SK-N-SH (cell line): ENCODE measurements at regions not wholly inside any gene's neighbourhood (a gene's known extent, or its start where the extent isn't known, plus 50 kb on each side); places are given as distances from the start of the nearest gene placed in this dataset.

Experiments used
- CTCF ChIA-PET: fragments of 300-600, 350-600 bp; formaldehyde crosslinking; extraction: SDS; loops from one replicate; lab custom pipeline; 2021; lab: Yijun Ruan, JAX
- POLR2A ChIA-PET: fragments of 350-600 bp; sonication (Branson Sonifier 250); formaldehyde crosslinking; extraction: SDS; loops from one replicate; lab custom pipeline; 2020; ENCODE audit warnings: antibody characterized with exemption, inconsistent platforms; lab: Yijun Ruan, JAX
- DNase-seq: peaks from one replicate; pipeline ENCODE4 v3.0.0; 2012
- H2AFZ ChIP-seq: fragments of 200-600 bp; sonication (generic); 2 replicates; pipeline ENCODE4 v1.8.1; 2016; ENCODE audit warnings: antibody characterized with exemption, mild to moderate bottlenecking, low read depth
- H3F3A ChIP-seq: fragments of 200-600 bp; sonication (generic); replicated peaks from 2 replicates; pipeline ENCODE3; 2016; ENCODE audit warnings: antibody characterized with exemption, mild to moderate bottlenecking; ENCODE audit not compliant: insufficient read depth
- H3K27ac ChIP-seq, 2 experiments: fragments of 200-500 bp in 1 of 2; fragments of 200-600 bp in 1 of 2; sonication (Bioruptor generic) in 1 of 2; sonication (generic), shearing (Covaris generic) in 1 of 2; 2 replicates each; pipeline versions ENCODE4 v1.5.1 to v1.6.1; 2014 to 2016; ENCODE audit warnings: low read depth in 2 of 2, inconsistent platforms in 1 of 2, low read length in 1 of 2, mild to moderate bottlenecking in 1 of 2, mixed read lengths in 1 of 2
- H3K27me3 ChIP-seq: fragments of 200-600 bp; sonication (generic), shearing (Covaris generic); 2 replicates; pipeline ENCODE4 v1.6.1; 2016; ENCODE audit warnings: mixed run types; ENCODE audit not compliant: insufficient read depth
- H3K36me3 ChIP-seq, 2 experiments: fragments of 200-500 bp in 1 of 2; fragments of 200-600 bp in 1 of 2; sonication (Bioruptor generic) in 1 of 2; sonication (generic) in 1 of 2; replicated peaks in 1 of 2; 2 replicates each; pipeline versions ENCODE3 to v1.5.1; 2014 to 2016; ENCODE audit warnings: low read length in 1 of 2, mild to moderate bottlenecking in 1 of 2; ENCODE audit not compliant: insufficient read depth in 2 of 2, control insufficient read depth in 1 of 2
- H3K4me1 ChIP-seq, 2 experiments: fragments of 200-500 bp in 1 of 2; fragments of 200-600 bp in 1 of 2; sonication (Bioruptor generic) in 1 of 2; sonication (generic), shearing (Covaris generic) in 1 of 2; 2 replicates each; pipeline versions ENCODE4 v1.5.1 to v1.6.1; 2014 to 2016; ENCODE audit warnings: low read depth in 1 of 2, low read length in 1 of 2, mixed run types in 1 of 2; ENCODE audit not compliant: insufficient read depth in 2 of 2, control insufficient read depth in 1 of 2
- H3K4me2 ChIP-seq: fragments of 200-600 bp; sonication (generic), shearing (Covaris generic); 2 replicates; pipeline ENCODE4 v1.6.1; 2017; ENCODE audit warnings: mixed run types
- H3K4me3 ChIP-seq, 2 experiments: fragments of 200-500 bp in 1 of 2; fragments of 200-600 bp in 1 of 2; sonication (Bioruptor generic) in 1 of 2; sonication (generic), shearing (Covaris generic) in 1 of 2; 2 replicates each; pipeline versions ENCODE4 v1.5.1 to v1.8.1; 2014 to 2016; ENCODE audit warnings: low read depth in 2 of 2, inconsistent platforms in 1 of 2, low read length in 1 of 2, mild to moderate bottlenecking in 1 of 2, mixed read lengths in 1 of 2, moderate library complexity in 1 of 2
- H3K79me2 ChIP-seq: fragments of 200-600 bp; sonication (generic); 2 replicates; pipeline ENCODE4 v1.8.1; 2017; ENCODE audit warnings: mild to moderate bottlenecking; ENCODE audit not compliant: insufficient read depth
- H3K9ac ChIP-seq: fragments of 200-600 bp; sonication (generic); 2 replicates; pipeline ENCODE4 v1.6.1; 2017; ENCODE audit warnings: mixed run types
- H3K9me2 ChIP-seq: fragments of 200-600 bp; sonication (generic); 2 replicates; pipeline ENCODE4 v1.6.1; 2017; ENCODE audit warnings: mixed run types
- H3K9me3 ChIP-seq: fragments of 200-600 bp; sonication (generic); 2 replicates; pipeline ENCODE4 v1.6.1; 2017; ENCODE audit warnings: mixed run types, mild to moderate bottlenecking, moderate library complexity
- H4K20me1 ChIP-seq: fragments of 200-600 bp; sonication (generic); 2 replicates; pipeline ENCODE4 v1.6.1; 2017; ENCODE audit warnings: mild to moderate bottlenecking, mixed run types; ENCODE audit not compliant: insufficient read depth
- FOSL2 ChIP-seq: IDR thresholded peaks from 2 replicates; pipeline ENCODE4 v1.4.0; 2012; ENCODE audit warnings: low read depth, mild to moderate bottlenecking, moderate library complexity, borderline replicate concordance
- FOXJ3 ChIP-seq: sonication (generic); formaldehyde crosslinking; IDR thresholded peaks from 2 replicates; pipeline ENCODE4 v1.5.1; 2020; ENCODE audit warnings: mild to moderate bottlenecking, missing genetic modification reagents
- GABPA ChIP-seq: IDR thresholded peaks from 2 replicates; pipeline ENCODE4 v1.4.0; 2012; ENCODE audit warnings: low read depth, mild to moderate bottlenecking
- GATA2 ChIP-seq: sonication (generic); formaldehyde crosslinking; IDR thresholded peaks from 2 replicates; pipeline ENCODE4 v1.5.0; 2020; ENCODE audit warnings: mild to moderate bottlenecking, missing genetic modification reagents
- POLR2AphosphoS5 ChIP-seq: IDR thresholded peaks from 2 replicates; pipeline ENCODE4 v1.6.1; 2012; ENCODE audit warnings: low read depth, low read length
- RCOR1 ChIP-seq: fragments of 150-350 bp; IDR thresholded peaks from 2 replicates; pipeline ENCODE4 v1.6.1; 2017; ENCODE audit warnings: antibody characterized with exemption, low read length
- TAF1 ChIP-seq: IDR thresholded peaks from 2 replicates; pipeline ENCODE4 v1.6.1; 2012; ENCODE audit warnings: low read depth, mild to moderate bottlenecking, low read length, moderate library complexity, borderline replicate concordance
- TCF12 ChIP-seq: IDR thresholded peaks from 2 replicates; pipeline ENCODE4 v1.4.0; 2012
- USF1 ChIP-seq: IDR thresholded peaks from 2 replicates; pipeline ENCODE4 v1.4.0; 2012; ENCODE audit warnings: low read depth, borderline replicate concordance
- USF2 ChIP-seq: fragments of 150-350 bp; IDR thresholded peaks from 2 replicates; pipeline ENCODE4 v1.6.1; 2017; ENCODE audit warnings: antibody characterized with exemption, low read length, low read depth, borderline replicate concordance
- YY1 ChIP-seq: IDR thresholded peaks from 2 replicates; pipeline ENCODE4 v1.4.0; 2012; ENCODE audit warnings: low read depth, mild to moderate bottlenecking
- ZBTB33 ChIP-seq: IDR thresholded peaks from 2 replicates; pipeline ENCODE4 v1.4.0; 2012; ENCODE audit warnings: low read depth, borderline replicate concordance
- WGBS: methylation state at CpG from one replicate; pipeline ENCODE4 v1.1.6; 2017; ENCODE audit warnings: low lambda C conversion rate; 5-methylcytosine and 5-hydroxymethylcytosine counted together

- CTCF ChIA-PET = interaction anchor here (0.9 kb wide), 1 partner anchor 17 kb away, joined by 6 read pairs; no protein-coding TSS in a partner anchor
- no peak overlapping the region for H3K4me3 ChIP-seq
- no peak overlapping the region for H2AFZ ChIP-seq
- no peak overlapping the region for H3K9ac ChIP-seq
- peak; percentile 28; the same call in 1 of the 2 replicates for TF ChIP-seq TCF12
- no peak for TF ChIP-seq FOXJ3 (CRISPR knock-in tag)
- H4K20me1 ChIP-seq = no peaks in the 10 kb centered on the region
- H3F3A ChIP-seq = no peaks in the 10 kb centered on the region
- no peaks in the 10 kb centered on the region for H3K27me3 ChIP-seq
- no peak for DNase-seq
- no peak overlapping the region for H3K27ac ChIP-seq
- no peaks in the 10 kb centered on the region; a peak in 1 of 4 replicates for H3K4me1 ChIP-seq
- no peaks in the 10 kb centered on the region for H3K9me2 ChIP-seq
- no peaks in the 10 kb centered on the region for H3K79me2 ChIP-seq
- no peaks in the 10 kb centered on the region for H3K36me3 ChIP-seq
- H3K4me2 ChIP-seq = no peak overlapping the region
- POLR2A ChIA-PET = no interaction called here
- H3K9me3 ChIP-seq = no peaks in the 10 kb centered on the region
- 7% methylated on average over 10 of the region's 10 CpGs for WGBS
These were observed 868.8 kb upstream of the TMEM132C start for GRCh38 chr12:127398016-127398710.

GRCh38 chr12:127399451-127399850, 867.5 kb upstream of the TMEM132C start:
- no peak for DNase-seq
- Histone ChIP-seq H3K9ac (no peak overlapping the region), H2AFZ (no peak overlapping the region), H3K9me2 (no peaks in the 10 kb centered on the region), H3K4me1 (no peaks in the 10 kb centered on the region; a peak in 1 of 4 replicates), H3K9me3 (0 out of 2 replicates have a peak, but pooled peaks cover 4% of the 10 kb centered on the region), H4K20me1 (no peaks in the 10 kb centered on the region), H3K4me2 (no peak overlapping the region), H3K79me2 (no peaks in the 10 kb centered on the region), H3K27me3 (no peaks in the 10 kb centered on the region), H3K36me3 (no peaks in the 10 kb centered on the region), H3K4me3 (no peak overlapping the region), H3K27ac (no peak overlapping the region), H3F3A (no peaks in the 10 kb centered on the region)
- CTCF ChIA-PET = no interaction called here
- POLR2A ChIA-PET = no interaction called here
- TF ChIP-seq GABPA = no peak
- TF ChIP-seq, all 33 proteins: peak for 0
- WGBS = 32% methylated on average over 3 of the region's 3 CpGs

GRCh38 chr12:127400221-127400620, 866.7 kb upstream of the TMEM132C start:
- Histone ChIP-seq H3K4me2 (no peak overlapping the region), H3K9me2 (no peaks in the 10 kb centered on the region), H2AFZ (no peak overlapping the region), H3K9me3 (0 out of 2 replicates have a peak, but pooled peaks cover 4% of the 10 kb centered on the region), H3F3A (no peaks in the 10 kb centered on the region), H4K20me1 (no peaks in the 10 kb centered on the region), H3K27ac (no peak overlapping the region), H3K4me3 (no peak overlapping the region), H3K36me3 (no peaks in the 10 kb centered on the region), H3K4me1 (no peaks in the 10 kb centered on the region; a peak in 1 of 4 replicates), H3K79me2 (no peaks in the 10 kb centered on the region), H3K9ac (no peak overlapping the region), H3K27me3 (no peaks in the 10 kb centered on the region)
- WGBS = 18% methylated on average over 5 of the region's 5 CpGs
- ChIA-PET CTCF (no interaction called here), POLR2A (no interaction called here)
- TF ChIP-seq USF2 (no peak), POLR2AphosphoS5 (no peak), ZBTB33 (no peak), RCOR1 (no peak), TAF1 (no peak), USF1 (no peak), GATA2 (CRISPR knock-in tag) (no peak), FOSL2 (no peak), TCF12 (no peak), YY1 (no peak)
- DNase-seq = no peak
